GM10266 (cell line): ENCODE measurements at regions not wholly inside any gene's neighbourhood (a gene's known extent, or its start where the extent isn't known, plus 50 kb on each side); places are given as distances from the start of the nearest gene placed in this dataset.

ENCODE experiments used
- DNase-seq: peaks from one replicate; pipeline ENCODE4 v3.0.0; 2012; ENCODE audit errors: extremely low spot score
- TF ChIP-seq, protein P1 (sequence below): IDR thresholded peaks from 2 replicates; pipeline ENCODE4 v1.5.1; 2012; ENCODE audit warnings: mild to moderate bottlenecking, low read depth; ENCODE audit not compliant: control insufficient read depth, insufficient read depth; ENCODE audit errors: missing control alignments

DNA sequence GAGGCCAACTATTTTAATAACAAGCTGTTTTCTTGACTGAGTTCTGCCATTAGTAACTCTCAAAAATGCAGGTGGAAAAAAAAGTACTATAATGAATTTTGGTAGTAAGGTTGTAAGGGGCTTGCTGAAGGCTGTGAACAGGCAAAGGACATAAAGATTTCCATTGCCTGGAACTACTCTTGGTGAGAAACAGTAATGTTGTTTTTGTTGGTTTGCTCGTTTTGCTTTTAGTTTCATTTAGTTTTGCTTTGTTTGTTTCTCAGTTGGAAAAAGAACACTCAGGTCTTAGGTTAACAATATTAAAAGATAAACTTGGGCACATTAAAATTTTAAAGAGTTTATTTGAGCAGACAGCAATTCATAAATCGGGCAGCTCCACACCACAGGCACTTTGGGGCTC, 824.5 kb upstream of the HTR2C start:
- TF ChIP-seq, protein P1, sequence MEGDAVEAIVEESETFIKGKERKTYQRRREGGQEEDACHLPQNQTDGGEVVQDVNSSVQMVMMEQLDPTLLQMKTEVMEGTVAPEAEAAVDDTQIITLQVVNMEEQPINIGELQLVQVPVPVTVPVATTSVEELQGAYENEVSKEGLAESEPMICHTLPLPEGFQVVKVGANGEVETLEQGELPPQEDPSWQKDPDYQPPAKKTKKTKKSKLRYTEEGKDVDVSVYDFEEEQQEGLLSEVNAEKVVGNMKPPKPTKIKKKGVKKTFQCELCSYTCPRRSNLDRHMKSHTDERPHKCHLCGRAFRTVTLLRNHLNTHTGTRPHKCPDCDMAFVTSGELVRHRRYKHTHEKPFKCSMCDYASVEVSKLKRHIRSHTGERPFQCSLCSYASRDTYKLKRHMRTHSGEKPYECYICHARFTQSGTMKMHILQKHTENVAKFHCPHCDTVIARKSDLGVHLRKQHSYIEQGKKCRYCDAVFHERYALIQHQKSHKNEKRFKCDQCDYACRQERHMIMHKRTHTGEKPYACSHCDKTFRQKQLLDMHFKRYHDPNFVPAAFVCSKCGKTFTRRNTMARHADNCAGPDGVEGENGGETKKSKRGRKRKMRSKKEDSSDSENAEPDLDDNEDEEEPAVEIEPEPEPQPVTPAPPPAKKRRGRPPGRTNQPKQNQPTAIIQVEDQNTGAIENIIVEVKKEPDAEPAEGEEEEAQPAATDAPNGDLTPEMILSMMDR, result no peak
- no peak for DNase-seq

DNA sequence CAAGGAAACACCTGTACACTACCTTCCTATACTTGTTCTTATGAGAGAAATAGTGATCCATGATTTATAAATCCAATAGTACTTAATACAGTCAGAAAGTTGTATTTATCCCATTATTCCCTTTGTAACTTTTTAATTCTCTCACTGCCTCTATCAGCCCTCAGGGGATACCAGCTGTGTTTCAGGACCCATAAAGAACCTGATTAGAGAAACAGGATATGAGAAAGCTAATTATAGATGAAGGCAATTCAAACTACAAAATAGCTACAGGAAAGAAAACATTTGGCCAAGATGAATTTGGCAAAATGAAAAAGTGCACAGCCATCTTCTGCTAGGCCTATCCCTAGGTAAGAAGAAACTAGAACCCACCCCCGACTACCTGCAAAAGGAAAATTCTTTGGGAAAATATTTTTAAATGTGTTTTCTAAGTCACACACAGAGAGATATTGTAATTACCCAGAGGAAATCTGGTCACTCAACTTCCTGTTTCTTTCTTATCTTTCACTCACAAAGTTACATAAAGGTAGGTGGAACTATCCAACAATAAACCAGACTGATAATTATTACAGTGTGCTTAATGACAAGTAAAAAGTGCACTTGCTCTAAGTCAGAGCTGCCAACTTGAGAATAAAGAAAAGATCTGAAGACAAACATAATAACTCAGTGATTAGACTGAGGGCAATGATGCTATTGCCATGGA, 836.5 kb upstream of the HTR2C start:
- no peak for DNase-seq
- TF ChIP-seq, protein P1, result no peak

DNA sequence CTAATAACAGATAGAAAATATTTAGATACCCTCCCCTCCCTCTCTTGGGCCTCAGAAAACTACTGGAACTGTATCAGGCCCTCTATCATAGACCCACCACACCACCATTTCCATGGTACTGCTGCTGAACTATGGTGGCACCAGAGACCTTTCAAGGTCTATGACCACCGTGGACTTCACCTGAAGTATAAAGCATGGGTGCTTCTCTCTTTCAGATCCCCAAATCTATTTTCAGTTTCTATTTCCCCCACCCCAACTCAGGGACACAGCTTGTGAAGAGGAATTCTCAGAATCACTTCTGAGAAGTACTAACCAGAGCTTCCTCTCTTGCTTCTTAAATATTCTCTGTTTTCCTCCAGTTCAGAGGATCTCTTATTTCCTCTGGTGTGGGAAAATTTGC, 840.8 kb upstream of the HTR2C start:
- TF ChIP-seq, protein P1, result no peak
- DNase-seq, result no peak

DNA sequence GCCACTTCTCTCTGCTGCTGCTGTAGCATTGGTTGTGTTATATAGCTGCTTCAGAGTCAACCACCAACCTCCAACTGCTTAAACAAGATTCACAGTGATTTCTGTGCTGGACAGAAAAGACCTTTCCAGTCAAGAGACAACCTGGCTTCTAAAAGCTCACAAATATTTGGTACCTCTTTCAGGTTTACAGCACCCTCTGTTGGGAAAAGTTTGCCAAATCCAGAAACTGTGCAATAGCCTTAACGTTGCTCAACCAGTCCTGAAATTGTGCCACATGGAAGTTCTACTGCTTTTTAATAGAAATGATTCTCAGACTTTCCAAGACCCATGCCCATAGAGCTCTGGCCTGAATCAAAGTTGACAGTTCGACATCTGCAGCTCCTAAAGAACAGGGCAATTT, 842.1 kb upstream of the HTR2C start:
- DNase-seq, result no peak

DNA sequence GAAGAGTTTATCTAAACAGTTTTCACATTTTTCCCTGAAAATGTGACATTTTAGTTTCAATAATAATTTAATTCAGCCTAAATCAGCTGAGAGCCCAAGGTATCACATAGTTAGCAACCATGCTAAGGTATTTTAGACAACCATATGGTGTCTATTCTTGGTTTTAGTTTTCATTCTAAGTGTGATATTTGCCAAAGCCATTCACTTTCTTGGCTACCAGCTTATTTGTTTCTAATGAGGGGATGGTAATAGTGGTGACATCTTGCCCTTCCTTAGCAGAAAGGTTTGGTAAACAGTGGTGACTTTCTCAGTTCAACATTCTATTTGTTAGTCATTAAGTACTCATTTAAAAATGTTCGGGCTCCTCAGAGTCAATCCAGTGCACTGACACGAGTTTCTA, 854.9 kb upstream of the HTR2C start:
- no peak for DNase-seq
- TF ChIP-seq, protein P1, result no peak

More for the DNA sequence above, 842.1 kb upstream of the HTR2C start:
- TF ChIP-seq, protein P1, result no peak

DNA sequence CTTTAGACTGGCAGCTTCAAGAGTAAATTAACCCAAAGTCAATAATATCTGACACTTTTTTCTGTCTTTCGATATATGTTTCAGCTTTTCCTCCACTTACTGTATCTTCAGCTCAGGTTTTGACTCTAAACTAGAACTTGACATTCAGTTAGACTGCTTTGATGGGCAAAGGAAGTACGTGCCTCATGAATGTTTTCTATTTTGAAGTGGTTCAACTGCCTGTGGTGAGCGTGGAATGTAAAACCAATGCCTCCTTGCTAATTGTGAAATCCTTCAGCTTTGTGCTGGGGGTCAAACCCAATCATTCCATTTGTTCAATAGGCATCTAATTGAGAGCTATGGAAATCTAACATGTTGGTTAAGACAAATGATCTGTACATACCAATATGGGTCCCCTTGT, 857.0 kb upstream of the HTR2C start:
- TF ChIP-seq, protein P1, result no peak
- no peak for DNase-seq

DNA sequence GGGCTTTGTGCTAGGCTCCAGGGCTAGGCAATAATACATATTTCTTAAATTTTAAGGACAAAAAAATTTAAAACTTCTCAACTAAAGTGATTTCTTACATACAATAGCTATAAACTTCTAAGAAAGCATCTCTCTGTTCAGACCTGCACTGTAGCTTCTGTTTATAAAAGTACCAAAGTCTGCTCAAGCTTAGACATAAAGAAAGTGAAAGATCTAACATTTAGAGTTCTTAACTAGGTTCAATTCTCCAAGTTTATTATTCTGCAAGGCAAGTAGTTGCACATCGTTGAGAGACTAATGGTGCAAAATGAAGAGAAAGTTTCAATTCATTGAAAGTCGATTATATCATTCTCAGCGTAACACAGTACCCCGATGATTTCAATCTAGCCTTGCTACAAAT, 857.4 kb upstream of the HTR2C start:
- TF ChIP-seq, protein P1, result no peak

More for the DNA sequence above, 857.4 kb upstream of the HTR2C start:
- DNase-seq, result no peak
